Stimulated activated CD8-positive, alpha-beta memory T cell treated with anti-CD3 and anti-CD28 coated beads, Interleukin-12 subunit alpha, Interleukin-12 subunit beta, amount 100 ng/mL, for 1 hour (primary cell): ENCODE measurements at regions not wholly inside any gene's neighbourhood (a gene's known extent, or its start where the extent isn't known, plus 50 kb on each side); places are given as distances from the start of the nearest gene placed in this dataset.

Source experiments
- DNase-seq: peaks from one replicate; pipeline ENCODE4 v3.0.0-alpha.2; 2020; ENCODE audit warnings: low read depth

DNA sequence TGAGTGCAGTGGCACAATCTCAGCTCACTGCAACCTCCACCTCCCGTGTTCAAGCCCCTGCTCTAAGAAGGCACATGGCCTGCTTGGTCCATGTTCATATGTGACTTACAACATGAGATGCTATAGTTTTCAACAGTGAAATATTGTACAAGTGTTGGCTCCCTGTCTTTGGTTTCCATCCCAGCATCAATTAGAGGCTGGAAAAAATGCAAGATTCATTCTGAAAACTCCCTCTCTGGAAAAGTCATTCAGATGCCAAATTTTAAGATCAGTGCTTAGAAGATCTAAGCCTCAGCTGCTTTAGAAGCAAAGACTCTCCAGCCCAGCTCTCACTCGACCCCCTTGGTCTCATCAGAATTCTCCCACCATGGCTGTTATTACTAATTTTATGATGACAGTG, 398.9 kb downstream of the KIF16B start:
- DNase-seq = no peak

DNA sequence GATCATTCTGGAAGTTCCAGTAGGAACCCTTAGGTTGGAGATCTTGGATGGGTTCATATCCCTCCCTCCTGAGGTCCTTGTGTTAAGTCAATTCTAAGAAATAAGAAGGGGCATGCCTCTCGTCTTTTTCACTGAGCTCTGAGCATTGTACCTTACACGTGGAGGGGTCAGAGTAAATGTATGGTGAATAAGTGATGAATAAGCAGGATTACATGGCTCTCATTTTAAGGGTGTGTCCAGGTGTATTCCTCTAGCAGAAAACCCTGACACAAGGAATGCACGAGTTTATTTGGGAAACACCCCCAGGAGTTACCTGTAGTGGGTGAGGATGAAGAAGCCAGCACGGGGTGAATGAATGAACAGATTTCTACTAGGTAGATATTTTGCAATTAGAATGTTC, 400.2 kb downstream of the KIF16B start:
- DNase-seq = no peak

DNA sequence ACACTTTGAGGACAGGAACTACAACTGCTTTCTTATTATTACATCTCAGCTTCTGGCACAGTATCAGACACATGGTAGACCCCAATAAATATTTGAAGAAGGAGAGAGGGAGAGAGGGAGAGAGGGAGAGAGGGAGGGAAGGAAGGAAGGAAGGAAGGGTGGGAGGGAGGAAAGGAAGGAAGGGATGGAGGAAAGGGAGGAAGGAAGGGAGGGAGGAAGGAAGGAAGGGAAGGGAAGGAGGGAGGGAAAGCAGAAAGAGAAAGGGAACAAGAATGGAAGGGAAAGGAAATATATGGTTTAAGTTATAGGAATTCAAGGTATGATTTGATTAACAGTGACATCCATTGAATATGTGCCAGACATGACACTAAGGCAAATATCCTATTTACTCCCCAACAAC, 402.1 kb downstream of the KIF16B start:
- DNase-seq = no peak

DNA sequence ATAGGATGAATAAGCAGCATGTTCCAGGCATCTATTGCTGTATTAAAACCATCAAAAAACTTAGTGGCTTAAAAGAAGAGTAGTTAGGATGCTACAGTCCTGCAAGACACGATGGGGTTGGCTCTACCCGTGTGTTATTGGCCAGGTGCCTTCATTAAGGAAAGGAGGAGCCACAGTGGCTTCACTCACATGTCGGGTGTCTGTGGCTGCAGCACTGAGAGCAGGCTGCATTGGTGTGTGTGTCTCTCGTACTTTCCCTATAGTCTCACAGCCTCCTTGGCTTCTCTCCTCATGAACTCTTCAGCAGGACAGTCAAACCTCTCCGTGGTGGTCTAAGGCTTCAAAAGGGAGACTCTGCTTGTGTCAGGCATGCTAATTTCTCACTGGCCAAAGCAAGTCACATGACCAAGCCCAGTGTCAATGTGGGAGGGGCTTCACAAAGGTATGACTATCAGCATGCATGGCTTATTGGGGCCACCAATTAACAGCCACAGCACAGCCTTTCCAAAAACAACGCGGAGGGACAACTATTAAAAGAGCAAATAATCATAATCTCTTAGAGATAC, 402.8 kb downstream of the KIF16B start:
- no peak for DNase-seq

DNA sequence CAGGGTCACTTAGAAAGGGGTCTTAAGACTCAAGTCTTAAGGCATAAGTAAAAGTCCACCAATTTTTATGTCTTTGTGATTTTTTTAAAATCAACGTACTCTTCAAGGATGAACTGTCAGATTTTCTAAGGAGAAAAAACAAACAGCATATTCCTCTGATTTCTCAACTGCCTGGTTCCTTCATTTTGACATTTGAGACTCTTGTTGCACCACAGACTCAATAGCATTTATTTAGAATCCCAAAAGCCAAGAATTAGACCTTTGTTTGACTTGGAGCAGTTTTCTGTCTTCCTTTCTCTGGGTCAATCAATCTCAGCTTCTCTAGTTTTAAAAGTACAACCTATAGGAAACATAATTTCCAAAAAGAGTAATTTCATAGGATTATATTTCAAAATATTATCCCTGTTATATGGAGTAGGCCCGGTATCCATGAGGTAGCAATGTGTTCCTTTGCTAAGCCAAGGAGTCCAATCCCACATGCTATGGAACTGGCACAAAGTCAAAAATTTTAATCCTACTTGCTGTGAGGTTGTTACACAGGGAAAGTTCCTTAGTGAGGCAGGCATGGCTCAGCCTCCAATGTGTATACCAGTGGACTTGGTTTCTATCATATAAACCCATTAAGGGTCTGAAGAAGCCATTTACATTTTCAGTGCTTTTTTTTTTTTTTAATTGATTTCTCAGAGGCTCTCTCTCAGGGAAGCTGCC, 405.7 kb downstream of the KIF16B start:
- no peak for DNase-seq

DNA sequence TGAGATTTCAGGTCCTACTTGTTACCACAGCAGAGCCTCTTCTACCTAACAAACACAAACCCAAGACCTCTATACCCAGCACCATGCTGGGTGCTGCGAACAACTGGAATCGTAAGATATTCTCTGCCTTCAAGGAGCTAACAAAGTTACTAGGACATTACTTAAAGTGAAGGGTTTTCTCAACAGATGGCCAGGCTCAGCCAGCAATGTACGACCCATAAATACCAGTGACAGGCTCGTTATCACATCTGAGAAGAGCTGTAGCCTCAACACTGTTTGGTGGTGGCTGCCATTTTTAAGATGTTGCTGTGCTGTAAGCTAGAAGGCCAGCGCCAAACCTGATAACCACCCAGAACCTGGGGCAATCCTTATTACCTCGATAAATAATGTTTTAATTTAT, 406.5 kb downstream of the KIF16B start:
- no peak for DNase-seq

DNA sequence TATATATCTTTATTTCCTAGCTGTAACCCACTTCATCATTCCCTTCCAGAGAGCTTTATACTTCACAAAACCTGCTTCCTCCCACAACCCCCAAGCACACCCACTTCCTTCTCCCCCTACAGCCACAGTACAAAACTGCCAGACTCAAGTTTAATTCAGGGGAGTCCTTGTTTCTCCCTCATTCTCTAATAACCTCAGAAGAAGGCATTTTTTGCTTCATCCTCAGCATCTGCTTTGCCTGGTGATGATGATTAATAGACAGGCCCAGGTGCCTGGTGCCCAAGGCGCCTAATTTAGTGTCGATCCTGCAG, 414.3 kb downstream of the KIF16B start:
- no peak for DNase-seq

DNA sequence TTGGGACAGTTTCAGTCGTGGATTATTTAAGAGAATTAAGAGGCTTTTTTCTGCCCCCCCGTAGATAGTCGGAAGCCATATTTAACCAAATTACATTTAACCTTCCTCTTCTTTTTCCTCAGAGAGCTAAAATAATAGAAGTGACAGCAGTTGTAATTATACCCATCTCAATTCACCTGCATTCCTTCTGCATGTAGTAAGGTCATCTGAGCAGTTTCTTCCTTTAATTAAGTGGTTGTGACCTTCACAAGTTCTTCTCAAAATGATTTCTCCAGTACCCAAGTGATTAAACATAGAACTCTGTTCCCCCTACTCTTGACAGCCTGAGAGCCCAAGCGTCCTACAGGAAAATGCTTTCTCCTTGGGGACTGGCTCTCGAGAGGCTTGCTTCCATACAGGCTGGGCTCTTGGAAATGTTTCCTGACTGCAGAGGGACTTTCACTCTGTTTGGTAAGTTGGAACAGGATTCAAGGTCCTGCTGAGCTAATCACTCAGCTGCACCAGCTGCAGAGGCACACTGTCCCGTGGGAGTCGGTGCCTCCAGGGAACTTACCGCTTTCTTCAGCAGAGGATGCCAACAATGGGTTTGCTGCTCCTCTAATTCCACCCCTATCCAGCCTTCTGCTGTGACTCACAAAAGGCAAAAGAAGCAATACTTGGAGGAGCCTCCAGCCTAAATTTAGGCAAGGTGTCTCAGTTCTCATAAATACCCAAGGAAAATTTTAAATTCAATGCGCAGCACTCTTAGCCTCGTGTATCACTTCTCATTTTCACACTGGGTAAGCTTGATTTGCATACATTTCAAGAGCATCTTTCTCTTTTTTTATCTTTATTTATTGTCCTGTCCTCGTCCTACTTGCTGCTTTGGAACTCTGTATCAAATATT, 414.9 kb downstream of the KIF16B start:
- no peak for DNase-seq

DNA sequence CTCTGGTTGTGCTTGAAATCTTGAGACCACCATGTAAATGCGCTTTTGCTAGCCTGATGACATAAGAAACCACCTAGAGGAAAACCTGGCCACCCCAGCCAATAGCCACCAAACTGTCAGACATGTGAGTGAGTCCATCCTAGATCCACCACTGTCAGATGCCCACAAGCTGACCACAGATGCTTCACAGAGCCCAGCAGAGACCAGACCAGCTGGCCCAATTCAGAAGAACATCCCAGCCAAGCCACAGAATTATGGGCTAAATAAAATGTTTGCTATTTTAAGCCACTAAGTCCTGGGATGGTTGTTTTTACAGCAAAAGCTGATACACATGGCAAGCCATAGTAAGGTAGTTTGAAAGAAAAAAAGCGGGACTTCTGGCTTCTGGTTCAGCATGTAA, 425.3 kb downstream of the KIF16B start:
- DNase-seq = no peak

DNA sequence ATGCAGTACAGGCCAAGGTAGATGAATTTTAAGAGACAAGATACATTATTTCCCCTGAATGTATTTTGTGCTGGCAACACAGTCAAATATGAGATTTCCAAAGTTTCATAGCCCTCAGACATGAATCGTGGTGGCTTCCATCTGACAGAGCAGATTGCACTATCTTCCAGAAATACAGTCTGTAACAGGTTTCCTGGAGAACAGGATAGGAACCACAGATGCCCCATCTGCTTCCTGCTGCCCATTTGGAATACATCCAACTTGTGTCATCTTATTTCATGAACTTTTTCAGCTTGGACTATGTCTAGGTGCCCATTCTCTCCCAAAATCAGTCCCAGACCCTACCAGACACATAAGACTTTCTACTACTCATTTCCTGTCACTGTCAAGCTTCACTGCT, 426.0 kb downstream of the KIF16B start:
- DNase-seq = no peak

DNA sequence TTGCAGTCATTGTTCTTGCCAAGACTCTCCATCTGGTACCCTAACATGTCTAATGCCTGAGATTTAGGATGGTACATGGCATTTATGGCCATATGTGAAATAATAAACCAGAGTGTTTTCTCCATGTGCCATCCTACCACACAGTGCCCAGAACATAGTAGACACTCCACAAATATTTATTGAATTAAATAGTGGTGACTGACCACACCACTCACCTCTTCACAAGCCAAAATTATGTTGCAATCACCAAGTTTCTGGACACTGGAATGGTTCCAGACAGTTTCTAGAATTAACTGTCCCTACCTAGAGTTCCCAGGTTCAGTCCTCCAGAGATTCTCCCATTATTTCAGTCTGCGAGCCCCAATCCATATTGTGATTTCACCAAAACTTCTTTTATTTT, 427.3 kb downstream of the KIF16B start:
- no peak for DNase-seq

DNA sequence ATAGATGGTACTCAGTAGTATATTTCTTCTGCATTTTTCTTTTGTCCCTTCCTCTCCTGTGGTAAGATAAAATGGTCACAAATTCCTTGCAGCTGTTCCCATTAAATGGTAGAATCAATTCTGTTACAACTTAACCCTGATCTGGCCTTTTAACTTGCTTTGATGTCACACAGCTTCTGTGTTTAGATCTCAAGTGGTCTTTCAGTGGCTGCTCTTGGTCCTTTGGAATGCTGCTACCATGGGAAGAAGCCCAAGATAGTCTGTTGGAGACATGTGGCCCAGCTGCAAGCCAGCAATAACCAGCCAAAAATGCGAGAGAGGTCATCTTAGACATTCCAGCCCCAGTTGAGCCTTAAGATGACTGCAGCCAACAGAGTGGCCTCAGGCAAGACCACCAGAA, 429.7 kb downstream of the KIF16B start:
- DNase-seq = no peak

DNA sequence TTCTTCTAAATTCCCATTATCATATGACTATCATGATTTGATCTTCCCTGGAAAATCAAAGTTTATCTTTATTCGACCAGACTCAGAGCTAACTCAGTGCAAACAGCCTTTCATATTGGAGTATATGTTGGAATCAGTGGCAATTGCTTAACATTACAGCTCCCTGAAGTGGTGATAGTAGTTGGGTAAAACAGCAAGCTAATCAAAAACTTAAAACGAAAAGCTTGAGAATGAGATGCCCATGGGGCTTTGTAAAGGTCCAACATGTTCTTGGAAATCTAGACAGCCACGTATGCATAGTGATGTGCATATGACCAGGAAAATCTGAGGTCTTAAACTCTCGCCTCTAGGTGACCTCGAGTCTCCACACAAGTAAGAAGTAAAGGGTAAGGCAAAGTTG, 437.6 kb downstream of the KIF16B start:
- no peak for DNase-seq

DNA sequence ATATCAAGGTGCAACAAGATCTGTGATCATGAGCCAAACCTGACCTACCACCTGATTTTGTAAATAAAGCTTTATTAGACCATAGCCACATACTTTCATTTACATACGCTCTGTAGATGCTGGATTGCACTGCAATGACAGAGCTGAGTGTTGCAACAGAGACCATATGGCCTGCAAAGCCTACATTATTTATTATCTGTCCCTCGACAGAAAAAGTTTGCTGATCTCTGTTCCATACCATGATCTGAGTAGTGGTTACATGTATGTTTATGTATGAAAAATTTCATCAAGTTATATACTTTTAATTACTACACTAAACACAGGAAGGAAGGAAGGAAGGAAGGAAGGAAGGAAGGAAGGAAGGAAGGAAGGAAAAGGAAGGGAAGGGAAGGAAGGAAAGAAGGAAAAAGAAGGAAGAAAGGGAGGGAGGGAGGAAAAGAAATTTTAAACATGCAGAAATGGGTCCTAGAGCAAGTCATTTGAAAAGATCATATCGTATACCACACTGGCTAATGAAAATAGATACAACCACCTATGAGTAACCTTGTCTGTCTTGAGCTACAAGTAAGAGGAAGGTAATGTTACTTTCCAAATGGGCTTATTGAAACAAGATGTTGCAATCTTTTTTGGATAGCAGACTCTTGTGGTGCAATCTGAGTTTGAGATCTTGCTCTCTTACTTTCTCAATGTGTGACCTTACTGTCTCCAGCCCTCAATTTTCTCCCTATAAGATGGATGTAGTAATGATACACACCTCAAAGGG, 441.0 kb downstream of the KIF16B start:
- no peak for DNase-seq

DNA sequence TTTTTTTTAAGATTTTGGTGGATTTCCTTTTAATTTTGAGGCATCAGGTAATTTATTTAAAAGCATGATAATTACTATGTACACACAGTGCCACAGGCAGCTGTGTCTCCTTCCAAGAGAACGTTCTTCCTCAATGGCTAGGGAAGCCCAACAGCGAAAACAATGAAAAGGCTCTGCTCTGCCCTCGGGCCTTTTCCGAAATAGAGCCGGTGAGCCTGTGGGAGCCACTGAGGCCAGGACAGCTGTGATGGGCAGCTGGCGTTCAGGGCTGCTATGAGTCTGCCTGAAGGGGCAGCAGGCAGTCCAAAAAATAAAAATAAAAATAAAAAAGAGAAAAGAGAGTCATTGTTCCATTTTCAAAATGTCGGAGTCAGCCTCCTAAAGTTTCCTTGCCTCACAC, 443.8 kb downstream of the KIF16B start:
- no peak for DNase-seq

DNA sequence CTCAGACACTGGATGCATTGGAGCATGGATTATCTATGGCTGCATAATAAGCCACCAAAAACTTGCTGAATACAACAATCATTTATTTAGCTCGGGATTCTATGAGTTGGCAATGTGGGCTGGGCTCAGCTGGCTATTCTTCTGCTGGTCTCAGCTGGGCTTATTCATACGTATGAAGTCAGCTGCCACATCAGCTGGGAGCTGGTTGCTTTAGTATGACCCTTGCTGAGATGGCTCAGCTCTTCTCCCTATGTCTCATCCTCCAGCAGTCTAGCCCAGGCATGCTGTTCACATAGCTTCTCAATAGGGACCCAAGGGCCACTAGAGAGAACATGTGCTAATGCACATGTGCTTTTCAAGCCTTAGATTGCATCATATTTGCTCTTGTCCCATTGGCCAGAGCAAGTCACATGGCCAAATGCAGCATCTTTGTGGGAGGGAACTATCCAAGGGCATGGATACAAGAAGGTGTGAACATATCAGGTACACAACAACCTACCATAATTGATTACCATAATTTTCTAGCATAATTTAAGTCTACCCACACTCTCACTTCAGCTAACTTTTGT, 444.6 kb downstream of the KIF16B start:
- no peak for DNase-seq

DNA sequence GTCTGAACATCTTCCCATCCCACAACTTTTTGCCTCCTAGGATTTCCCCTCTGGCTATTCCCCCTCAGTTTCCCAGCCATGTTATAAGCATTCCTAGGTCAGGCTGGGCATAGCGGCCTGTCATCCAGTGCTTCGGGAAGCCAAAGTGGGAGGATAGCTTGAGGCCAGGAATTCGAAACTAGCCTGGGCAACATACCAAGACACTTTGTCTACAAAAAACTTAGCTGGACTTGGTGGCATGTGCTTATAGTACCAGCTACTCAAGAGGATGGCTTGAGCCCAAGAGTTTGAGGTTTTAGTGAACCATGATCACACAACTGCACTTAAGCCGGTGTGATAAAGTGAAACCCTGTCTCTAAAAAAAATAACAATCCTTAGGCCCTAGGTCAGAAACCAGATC, 447.4 kb downstream of the KIF16B start:
- no peak for DNase-seq

DNA sequence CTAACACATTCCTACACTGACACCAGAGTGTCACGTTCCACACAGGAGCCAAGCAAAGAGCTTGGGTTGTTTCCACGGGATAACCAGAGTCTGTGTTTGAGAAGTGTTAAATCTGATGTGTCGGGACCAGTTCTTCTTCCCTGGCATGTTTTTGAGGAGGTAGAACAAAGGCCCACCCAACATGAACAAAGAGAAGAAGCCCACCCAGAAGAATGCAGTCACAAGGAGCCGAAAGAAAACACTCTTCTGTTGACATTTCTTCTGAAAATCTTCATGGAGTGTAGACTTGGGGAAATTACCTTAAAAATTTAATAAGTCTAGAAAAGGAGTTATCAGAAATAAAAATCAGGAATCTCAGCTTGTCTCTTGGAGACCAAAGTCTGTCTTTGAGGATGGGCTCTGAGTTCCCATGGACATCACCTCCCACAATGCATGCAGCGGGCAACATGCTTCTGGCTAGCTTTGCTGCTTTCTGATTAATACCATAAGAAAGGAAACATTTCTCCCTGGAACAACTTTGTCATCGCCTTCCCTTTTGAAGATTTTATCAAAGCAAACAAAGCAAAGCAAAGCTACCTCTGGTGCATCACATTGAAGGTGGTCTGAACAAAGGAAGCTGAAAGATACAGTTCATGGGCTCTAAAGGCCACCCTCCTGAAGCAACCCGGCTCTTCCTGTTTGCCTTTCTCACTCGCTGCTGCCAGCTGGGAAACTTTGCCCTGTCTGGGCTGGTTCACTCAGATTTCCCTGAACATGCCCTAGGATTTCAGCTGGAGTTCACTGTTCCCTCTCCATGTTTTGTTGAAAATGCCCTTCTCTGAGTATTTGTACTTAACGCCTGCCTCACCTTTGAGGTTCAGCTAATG, 448.1 kb downstream of the KIF16B start:
- no peak for DNase-seq

DNA sequence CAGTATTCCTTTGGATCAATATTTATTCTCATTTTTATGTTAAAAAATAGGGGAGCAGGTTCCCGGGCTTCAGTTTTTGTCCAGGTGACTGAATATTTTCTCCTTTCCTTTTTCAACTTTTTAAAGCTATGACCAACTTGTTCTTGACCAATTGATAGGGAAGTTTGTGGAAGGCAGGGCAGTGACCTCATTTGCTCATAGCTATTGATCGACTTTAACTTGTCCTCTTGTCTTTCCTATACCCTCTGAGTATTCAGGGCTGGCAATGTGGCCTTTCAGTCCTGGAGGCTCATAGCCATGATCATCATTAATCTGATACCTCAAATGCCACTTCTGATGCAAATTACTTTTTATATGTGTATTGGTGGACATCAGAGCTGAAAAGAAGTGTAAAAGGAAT, 448.8 kb downstream of the KIF16B start:
- no peak for DNase-seq

DNA sequence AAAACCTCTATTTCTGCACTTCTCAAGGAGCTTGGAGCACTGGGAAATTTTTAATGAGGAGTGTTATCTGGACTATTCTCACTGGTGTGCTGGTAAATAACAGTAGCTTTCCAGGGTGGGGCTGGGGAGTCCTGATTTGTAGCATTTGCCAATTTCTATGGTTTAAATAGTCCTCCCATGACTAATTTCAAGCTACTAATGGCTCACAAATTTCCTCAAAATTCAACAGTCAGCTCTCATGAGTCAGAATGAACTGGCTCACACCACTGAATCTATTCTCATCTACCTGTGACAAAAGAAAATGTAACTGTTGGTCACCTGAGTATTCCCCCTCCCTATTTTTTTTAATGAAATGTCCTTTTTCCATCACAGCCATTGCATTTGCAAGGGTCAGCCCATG, 449.6 kb downstream of the KIF16B start:
- no peak for DNase-seq

DNA sequence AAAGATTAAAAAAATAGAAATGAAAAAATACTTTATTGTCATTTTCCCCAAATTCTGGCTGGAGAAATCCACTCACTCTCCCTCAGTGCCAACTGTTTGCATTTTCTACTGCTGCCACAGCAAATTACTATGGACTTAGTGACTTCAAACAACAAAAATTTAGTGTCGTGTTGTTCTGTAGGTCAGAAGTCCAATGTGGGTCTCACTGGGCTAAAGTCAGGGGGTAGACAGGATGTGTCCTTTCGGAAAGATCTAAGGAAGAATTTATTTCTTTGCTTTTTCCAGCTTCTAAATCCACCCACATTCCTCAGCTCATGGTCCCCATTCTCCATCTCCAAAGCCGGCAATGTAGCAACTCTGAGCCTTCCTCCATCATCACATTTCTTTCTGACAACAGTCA, 453.3 kb downstream of the KIF16B start:
- no peak for DNase-seq
